ENCODE measurements at regions not wholly inside any gene's neighbourhood (a gene's known extent, or its start where the extent isn't known, plus 50 kb on each side); places are given as distances from the start of the nearest gene placed in this dataset.

DNA sequence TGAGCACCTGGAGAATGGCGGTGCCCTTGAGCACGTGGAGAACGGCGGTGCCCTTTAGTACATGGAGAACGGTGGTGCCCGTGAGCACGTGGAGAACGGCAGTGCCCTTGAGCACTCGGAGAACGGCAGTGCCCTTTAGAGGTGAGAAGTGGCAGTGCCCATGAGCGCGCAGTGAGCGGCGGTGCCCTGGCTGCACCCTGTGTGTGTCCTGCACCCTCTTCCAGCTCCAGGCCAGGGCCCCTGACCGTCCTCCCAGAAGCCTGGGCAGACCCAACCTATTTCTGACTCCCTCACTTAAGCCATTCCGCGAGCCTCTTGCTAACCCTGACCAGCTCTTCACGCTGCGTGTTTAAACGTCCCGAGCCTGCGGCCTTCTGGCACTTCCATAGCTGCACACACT, 151.3 kb downstream of the DLL1 start:
- TF ChIP-seq EZH2 (IDR thresholded peaks at IDR 0.05; ENCODE audit: borderline replicate concordance, low read depth, low read length, severe bottlenecking) (no peak), POLR2A (IDR thresholded peaks at IDR 0.05; ENCODE audit: low read depth, low read length) (no peak), JUN (IDR thresholded peaks at IDR 0.05; ENCODE audit: borderline replicate concordance, insufficient read depth, insufficient read length, low read depth) (no peak), MYC (IDR thresholded peaks at IDR 0.05; ENCODE audit: low read depth, low read length) (no peak), FOS (IDR thresholded peaks at IDR 0.05; ENCODE audit: borderline replicate concordance, insufficient read depth, low read length) (no peak), GATA2 (IDR thresholded peaks at IDR 0.05; ENCODE audit: insufficient read depth, insufficient read length, low read depth, low read length) (no peak)
- TF ChIP-seq, protein P1, sequence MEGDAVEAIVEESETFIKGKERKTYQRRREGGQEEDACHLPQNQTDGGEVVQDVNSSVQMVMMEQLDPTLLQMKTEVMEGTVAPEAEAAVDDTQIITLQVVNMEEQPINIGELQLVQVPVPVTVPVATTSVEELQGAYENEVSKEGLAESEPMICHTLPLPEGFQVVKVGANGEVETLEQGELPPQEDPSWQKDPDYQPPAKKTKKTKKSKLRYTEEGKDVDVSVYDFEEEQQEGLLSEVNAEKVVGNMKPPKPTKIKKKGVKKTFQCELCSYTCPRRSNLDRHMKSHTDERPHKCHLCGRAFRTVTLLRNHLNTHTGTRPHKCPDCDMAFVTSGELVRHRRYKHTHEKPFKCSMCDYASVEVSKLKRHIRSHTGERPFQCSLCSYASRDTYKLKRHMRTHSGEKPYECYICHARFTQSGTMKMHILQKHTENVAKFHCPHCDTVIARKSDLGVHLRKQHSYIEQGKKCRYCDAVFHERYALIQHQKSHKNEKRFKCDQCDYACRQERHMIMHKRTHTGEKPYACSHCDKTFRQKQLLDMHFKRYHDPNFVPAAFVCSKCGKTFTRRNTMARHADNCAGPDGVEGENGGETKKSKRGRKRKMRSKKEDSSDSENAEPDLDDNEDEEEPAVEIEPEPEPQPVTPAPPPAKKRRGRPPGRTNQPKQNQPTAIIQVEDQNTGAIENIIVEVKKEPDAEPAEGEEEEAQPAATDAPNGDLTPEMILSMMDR (IDR thresholded peaks at IDR 0.05; ENCODE audit: extremely low read depth in 1 of 2, insufficient read depth in 1 of 2, low read depth in 1 of 2, low read length in 2 of 2): no peak
- TF ChIP-seq, protein P2, sequence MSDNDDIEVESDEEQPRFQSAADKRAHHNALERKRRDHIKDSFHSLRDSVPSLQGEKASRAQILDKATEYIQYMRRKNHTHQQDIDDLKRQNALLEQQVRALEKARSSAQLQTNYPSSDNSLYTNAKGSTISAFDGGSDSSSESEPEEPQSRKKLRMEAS (IDR thresholded peaks at IDR 0.05; ENCODE audit: insufficient read depth, insufficient read length): no peak
